GM18907 (cell line): ENCODE measurements at regions not wholly inside any gene's neighbourhood (a gene's known extent, or its start where the extent isn't known, plus 50 kb on each side); places are given as distances from the start of the nearest gene placed in this dataset.

Source experiments
- ATAC-seq: cut with Tn5 transposase; IDR thresholded peaks from one replicate; pipeline ENCODE4 v1.9.1; 2021; ENCODE audit warnings: mild to moderate bottlenecking, moderate library complexity; ENCODE audit not compliant: unreplicated experiment

DNA sequence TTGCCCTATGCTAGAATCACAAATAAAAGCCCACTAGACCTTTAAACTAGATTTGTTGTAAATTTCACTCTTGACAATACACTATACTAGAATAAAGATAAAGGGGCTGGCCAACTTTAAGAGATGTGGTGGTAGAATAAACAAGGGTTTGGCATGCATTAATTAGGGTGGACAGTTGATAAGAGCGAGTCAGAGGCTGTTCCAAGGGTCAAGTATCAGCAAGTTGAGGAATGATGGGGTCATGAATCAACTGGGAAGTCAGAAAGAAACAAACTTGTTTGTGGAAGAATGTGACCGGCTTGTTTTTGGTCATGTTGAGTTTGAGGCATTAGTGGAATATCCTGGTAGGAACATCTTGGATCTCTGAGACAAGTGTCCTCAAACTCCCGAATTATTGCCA, 398.3 kb upstream of the TNP1 start:
- ATAC-seq: no peak

DNA sequence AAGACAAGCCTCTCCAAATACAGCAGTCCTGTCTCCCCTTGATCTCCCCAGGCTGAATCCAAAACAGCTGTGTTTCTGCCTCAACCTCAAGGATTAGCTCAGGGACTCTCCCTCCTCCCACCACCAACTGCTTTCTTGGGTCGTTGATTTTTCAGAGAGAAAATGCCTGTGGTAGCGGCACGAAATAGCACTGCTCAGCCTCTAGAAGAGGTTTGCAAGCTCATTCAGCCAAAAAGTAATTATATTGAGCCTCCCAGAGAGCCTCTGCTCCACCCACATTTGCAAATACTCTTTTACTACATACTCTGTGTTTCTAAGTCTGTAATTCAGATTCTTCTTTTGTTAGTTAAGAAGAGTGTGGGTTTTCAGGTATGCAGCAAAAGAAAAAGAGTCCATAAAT, 396.4 kb upstream of the TNP1 start:
- no peak for ATAC-seq

DNA sequence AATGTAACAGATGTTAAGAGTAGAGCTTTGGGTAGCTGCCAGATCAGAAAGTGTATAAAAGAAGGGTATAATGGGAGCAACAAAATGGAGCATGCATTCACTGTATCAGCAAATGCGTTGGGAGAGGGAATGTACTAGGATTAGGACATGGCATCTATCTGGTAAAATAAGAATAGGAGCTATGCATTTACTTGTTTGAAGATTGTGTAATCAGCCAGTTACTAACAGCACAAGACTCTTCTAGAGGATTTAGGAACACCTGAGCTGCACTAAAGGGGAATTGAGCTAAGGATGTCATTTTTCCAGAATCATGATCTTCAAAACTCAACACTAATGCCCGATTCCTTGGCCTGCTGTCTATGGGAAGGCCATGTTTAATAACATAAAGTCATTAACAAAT, 394.2 kb upstream of the TNP1 start:
- no peak for ATAC-seq

DNA sequence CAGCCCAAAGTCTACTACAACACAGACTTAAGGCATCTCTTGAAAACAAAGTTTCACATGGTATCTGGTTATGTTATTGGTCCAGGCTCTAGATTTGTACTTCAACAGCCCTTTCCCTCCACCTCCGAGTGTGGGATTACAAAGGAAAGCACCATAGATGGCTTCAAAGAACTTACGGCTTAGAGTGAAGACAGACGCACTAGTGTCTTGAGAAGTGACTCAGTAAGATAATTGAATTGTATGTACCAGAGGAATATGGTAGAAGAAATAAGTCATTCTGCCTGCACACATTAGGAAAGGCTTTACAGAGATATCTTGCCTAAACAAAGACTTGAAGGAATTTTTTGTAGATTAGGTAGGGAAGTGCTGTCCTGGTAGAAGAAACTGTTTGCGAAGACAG, 392.3 kb upstream of the TNP1 start:
- ATAC-seq: no peak

DNA sequence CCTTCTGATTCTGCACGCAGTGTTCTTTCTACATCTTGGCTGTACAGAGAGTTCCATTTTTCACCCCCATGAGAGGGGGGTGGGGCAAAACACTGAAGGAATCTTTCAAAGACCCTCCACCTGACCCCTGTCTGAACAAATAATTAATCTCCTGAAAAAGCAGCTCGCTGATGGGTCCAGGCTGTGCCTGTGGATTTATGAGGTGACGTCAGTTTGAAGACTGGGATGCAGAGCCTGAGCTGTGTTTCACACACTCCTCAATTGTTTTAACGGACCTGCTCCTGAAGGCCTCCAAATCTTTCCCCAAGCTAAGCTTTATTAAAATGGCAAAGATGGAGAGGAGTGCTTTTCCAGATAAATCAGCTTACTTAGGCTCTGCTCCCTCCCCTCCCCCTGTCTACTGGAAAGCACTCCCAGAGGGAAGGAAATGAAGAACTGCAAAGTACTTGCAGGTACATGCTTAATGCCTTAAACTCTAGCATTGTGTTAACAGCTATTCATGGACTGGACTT, 390.2 kb upstream of the TNP1 start:
- no peak for ATAC-seq

DNA sequence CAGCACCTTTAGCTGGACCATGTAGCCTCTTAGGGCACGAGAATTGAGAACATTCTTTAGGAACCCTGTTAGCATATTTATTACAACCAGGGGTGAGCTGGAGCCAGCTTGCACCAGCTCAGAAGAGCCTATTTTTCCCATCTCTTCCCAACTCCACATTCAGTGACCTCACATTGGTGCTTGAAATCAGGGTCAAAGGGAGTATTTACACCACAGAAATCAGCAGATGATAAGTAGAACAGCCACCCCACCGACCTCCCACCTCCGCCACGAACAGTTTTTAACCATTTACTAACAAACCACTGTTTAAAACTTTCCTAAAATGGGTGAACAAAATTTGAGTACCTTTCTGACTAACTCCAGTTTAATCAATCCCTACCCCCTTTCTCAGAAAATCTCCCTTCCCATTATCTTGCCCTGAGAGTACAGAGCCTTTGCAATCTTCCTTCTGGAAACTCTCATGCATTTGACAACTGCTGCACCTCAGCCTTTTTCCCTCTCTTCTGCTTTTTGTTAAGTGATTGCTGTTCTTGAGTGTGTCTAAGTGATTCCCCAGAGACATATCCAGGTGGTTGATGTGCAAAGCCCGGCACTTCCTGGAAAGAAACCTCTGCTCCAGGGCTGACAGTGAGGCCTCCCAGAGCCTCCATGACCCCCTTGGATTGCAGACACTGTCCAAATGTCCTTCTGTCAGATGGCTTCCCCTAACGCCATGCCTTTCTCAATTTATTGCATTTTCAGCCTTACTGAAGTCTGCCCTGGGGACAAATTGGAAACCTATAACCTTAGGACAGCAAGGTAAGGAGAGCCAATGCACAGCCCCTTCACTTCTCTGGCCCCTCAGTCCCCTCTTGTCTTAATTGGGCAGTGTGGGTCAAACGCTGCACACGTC, 389.5 kb upstream of the TNP1 start:
- ATAC-seq: no peak

DNA sequence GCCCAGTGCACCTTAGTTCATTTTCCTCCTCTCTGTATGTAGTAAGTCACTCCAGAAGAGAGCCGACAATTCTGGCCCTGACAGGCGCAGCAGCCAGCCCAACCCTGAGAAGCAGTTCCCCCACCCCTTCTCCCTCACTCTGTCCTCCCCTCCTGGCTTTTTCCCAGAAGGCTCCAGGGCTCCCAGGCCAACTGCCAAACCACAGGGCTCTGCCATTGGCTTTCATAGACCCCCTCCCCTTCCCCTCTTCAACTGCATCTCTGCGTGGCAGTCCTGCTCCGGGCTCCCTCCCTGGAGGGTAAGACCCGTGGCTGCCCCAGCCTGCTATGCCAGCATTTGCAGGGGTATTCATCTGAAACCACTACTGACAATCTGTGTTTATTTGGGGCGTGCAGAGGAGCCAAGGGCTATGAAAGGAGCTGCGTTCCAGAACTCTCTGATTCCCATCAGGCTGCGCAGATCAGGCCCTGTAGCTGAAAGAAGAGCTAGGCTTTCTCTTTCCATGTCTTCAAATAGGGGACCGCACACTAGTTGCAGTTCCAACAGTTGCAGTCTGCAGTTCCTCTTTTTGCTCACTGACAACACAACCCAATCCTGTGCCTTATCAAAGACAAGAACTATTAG, 388.6 kb upstream of the TNP1 start:
- peak; percentile 96 for ATAC-seq

DNA sequence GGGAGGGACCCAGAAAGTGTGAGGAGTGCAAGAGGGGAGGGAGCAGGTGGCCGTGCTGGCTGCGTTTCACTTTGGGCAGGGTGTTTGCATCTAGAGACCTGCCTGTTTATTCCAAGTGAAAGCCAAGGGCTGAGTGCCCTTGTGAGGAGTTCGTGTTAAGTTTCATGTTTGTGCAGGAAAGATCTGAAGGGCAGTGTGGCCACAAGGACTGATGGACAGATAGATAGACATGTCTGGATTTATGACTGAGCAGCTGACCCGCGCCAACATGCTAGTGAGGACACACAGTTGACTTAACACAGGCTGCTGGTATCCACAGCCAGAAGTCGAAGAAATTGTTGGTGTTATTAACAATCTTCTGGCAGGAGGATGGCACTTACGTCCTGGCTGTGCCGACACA, 387.6 kb upstream of the TNP1 start:
- ATAC-seq: no peak

DNA sequence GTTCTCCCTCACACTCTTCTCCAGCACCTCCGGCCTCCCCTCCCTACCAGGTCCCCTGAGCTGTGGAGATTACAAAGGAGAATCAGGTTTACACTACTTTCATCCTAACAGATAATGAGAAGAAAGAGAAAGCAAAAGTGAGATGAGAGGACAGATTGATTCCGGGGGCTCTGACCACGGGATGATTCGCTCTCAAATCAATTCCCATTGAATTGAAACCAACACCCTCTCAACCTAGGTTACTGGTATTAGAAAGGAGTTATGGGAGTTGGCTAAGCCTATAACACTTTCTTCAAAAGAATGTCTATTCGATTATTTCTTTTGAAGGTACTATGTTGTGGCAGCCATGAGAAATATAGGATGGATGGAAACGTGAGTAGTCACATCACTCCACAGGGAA, 386.2 kb upstream of the TNP1 start:
- no peak for ATAC-seq

DNA sequence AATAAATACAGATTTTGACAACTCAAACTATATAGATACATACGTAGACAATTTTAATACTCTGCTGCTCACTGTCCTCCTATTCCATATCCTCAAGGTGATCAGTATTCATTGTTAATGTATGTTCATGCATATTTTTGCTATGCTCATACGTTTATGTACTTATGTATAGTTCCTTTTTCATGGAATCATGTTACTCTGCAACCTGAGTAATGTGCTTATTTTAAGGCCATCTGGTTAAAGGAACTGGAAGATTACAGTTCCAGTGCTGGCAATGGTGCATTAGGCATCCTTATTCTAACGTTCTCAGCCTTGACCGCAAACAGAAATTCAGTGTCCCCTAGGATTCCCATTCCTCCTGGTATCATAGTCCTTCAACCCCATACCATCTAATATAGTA, 385.0 kb upstream of the TNP1 start:
- ATAC-seq: no peak

DNA sequence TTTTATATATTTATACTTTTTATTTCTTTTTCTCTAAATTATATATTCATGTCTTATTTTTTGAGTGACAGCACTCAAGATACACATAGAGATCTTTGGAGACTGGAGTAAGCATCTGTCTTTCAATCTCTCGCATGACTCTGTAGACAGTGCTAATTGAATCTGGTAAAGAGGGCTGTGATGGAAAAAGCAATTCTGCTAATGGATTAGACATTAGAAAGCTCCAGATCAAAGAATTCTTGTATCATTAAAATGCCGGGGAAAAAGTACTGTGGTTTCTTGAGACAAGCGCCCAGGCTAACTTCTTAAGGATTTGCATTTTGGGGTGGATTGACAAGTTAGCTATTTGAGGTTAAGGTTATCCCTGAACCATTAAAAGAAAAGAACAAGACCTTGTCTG, 383.1 kb upstream of the TNP1 start:
- no peak for ATAC-seq

DNA sequence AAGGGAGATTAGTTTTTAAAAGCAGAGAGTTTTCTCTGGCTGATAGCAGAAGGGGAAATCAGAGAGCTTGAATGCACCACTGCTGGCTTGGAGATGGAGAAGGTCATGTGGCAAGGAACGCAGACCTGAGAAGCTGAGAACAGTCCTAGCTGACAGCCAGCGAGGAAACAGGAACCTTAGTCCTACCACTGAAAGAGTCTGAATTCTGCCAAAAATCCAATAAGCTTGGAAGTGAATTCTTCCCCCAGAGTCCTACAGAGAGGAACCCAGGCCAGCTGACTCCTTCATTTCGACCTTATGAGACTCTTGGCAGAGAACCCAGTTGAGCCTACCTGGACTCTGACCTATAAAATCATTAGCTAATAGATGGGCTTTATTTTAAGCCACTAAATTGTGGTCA, 371.9 kb upstream of the TNP1 start:
- ATAC-seq: no peak

DNA sequence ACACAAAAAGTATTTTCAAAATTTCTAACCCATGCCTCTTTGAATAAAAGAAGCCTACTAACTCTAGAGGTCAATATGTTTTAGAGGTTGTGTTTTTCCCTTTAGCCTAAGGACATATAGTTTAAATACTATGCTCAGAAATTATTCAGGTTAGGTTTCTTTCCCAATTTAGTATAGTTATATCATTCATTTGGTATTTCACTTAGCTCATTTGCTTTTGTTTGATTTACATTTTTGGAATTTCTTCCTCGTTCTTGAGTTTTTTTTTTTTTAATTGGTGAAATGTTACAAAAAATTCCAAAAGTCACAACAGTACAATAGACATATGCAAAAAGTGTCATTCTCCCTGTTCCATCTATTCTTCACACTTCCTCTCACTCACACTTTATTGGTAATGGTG, 371.3 kb upstream of the TNP1 start:
- no peak for ATAC-seq

DNA sequence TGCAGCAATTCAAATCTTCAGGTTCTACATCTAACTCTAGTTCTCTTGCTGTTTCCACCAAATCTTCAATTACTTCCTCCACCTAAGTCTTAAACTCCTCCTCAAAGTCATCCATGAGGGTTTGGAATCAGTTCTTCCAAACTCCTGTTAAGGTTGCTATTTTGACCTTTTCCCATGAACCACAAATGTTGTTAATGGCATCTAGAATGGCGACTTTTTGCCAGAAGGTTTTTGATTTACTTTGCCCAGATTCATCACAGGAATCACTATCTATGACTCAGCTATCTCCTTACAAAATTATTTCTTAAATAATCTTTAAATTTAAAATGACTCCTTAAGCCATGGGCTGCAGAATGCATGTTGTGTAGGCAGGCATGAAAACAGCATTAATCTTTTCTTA, 368.9 kb upstream of the TNP1 start:
- no peak for ATAC-seq

DNA sequence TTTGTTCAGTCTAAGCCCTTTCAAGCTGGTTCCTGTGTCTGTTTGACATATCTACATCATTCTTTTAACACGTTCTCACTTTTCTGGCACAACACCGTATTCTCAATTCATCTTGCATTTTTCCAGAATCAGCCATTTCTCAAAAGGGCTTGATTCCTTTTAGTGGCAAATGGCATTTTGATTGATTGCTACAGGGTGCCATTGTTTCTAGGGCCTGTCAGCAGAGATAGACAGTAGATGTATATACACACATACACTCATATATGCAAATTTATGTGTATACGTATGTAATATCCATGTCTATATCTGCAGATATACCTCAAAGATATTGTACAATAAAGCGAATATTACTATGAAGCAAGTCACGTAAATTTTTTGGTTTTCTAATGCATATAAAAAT, 367.9 kb upstream of the TNP1 start:
- ATAC-seq: no peak

DNA sequence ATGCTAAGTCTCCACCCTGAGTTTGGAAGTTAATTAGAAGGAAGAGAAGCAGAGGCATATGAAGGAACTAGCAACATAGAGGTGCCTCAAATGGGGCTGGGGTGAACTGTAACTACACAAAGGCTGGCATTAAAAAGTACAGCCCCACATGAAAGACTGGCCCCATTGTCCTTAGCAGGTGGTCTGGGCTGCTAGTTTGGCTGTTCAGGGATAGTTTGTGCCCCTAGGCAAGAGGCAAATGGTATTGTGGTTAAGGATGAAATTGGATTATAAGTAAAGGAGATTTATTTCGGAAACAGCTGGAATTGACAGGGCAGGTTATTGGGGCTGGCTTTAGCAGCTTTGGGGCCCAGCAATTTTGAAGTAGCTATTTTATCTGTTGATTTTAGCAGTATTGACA, 365.7 kb upstream of the TNP1 start:
- ATAC-seq: no peak

DNA sequence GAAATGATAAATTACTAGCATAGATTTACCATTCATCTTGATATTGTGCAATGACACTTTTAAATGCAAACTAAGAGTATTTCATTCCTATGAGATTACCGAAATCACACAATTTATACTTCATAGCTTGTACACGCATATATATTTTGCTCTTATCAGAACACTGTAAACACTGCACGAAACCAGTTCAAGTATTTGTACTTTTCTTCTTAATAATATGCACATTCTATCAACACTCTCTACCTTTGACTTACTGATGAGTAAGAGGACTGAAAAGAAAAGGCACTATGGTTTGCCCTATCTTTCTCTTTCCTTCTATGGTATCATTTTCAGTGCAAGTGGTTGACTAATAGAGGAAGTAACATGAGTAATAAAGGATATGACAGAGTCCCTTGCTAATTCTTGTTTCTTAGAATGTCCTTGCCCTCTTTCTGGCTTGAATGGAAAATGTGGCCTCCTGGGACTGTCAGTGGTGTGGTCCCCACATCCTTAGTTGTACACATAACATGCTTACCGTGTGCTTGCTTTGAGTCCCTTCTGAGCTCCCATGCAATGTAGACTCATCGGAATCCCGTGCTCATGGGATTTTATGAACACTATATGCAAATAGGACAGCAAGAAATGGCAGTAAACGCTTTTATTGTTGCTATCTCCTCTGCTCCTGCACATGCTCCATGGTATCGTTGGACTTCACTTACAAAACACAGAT, 363.5 kb upstream of the TNP1 start:
- peak; percentile 83 for ATAC-seq

DNA sequence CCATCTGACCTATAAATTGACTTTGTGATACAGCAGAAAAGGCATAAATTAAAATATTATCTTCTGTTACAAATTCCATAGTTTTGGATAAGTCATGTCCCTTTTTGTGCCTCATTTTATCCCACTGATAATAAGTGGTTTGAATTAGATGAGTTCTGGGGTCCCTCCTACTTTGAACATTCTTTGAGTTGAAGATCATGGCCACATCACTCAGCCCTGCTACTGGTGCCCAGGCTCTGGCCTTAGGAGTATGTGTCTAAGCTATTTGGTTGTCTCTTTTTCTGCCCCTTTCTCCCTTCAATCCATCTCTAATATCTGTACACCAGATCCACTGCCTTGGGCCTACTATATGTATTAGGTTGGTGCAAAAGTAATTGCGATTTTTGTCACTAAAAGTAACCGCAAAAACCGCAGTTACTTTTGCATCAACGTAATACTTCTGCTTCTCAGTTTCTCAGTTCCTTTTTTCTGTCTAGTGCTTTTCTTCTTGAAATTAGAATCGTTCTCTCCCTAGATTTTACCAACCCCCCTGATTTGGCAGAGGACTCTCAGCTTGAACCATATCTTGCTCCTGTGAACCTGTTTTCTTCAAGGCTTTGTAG, 362.5 kb upstream of the TNP1 start:
- peak; percentile 44 for ATAC-seq

DNA sequence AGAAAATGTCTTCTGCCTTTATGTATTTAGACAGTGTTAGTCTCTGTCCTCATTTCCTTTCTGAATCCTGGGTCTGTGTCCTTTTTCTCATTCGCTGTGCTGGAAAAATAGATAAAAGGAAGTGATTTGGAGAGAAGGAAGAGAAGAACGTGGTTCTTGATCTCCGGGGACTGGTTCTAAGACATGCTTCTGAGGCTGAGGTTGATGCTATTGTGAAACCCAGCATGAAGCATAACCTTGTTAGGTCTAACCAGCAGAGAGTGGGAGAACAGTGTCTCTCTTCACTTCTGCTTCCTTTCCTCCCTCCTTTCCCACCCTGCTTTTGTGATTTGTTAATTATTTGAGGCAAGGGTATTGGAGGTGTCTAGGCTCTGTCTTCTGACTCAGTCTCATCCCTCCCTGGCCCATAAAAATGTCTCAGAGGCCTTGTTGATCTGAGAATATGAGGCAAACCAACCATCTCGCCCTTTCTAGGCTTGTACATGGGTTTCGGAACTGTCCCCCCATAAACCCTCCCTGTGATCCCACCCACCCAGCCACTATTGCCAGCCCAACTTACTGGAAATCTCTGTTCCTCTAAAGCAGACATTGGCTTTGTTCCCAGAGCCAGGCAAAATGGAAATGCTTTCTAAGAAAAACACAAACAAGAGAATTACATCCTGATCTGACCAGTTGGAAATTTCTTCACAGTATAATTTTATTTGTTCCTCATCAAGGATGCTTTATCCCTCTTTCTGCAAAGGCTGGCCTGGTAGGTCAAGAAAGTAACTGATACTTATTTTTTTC, 360.6 kb upstream of the TNP1 start:
- no peak for ATAC-seq

DNA sequence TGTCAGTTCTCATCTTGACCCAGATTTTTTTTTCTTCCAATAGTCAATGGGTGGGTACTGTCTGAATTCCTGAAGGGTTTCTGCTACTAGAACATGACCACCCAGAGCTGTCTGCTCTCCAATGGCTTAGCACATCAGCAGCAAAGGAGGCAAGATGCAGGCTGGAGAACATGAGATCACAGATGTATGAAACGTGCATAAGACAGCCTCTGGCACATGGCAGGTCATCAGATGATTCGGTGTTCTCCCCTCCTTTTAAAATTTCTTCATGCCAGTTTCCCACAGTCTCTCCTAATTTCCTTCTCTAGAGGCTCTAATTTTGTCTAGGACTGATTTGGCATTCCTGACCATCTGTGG, 359.3 kb upstream of the TNP1 start:
- ATAC-seq: no peak
